GM23338 (cell line): ENCODE measurements at regions not wholly inside any gene's neighbourhood (a gene's known extent, or its start where the extent isn't known, plus 50 kb on each side); places are given as distances from the start of the nearest gene placed in this dataset.

Experiments used
- ATAC-seq: fragments of 200-7000 bp; cut with Tn5 transposase; 3 replicates; pipeline ENCODE4 v1.9.1; 2020
- DNase-seq: peaks from one replicate; pipeline ENCODE4 v3.0.0-alpha.2; 2015; ENCODE audit warnings: low spot score
- H2AFZ ChIP-seq: fragments of 200-600 bp; sonication (generic); 2 replicates; pipeline ENCODE4 v1.8.0; 2016; ENCODE audit warnings: antibody characterized with exemption, mild to moderate bottlenecking, moderate library complexity
- H3F3A ChIP-seq: fragments of 200-600 bp; sonication (generic); replicated peaks from 2 replicates; pipeline ENCODE4 v1.8.0; 2017; ENCODE audit warnings: antibody characterized with exemption, mixed run types, low read depth
- H3K27ac ChIP-seq: fragments of 200-600 bp; sonication (generic); 2 replicates; pipeline ENCODE4 v1.6.1; 2016; ENCODE audit warnings: low read depth
- H3K27me3 ChIP-seq: fragments of 200-600 bp; sonication (generic); 2 replicates; pipeline ENCODE4 v1.8.0; 2016; ENCODE audit warnings: mild to moderate bottlenecking, mixed run types, moderate library complexity; ENCODE audit not compliant: insufficient read depth
- H3K36me3 ChIP-seq: fragments of 200-600 bp; sonication (generic); 2 replicates; pipeline ENCODE4 v1.8.0; 2016; ENCODE audit warnings: mild to moderate bottlenecking; ENCODE audit not compliant: insufficient read depth
- H3K4me1 ChIP-seq: fragments of 200-600 bp; sonication (generic); 2 replicates; pipeline ENCODE4 v1.8.0; 2016; ENCODE audit warnings: mild to moderate bottlenecking, moderate library complexity; ENCODE audit not compliant: insufficient read depth
- H3K4me2 ChIP-seq: fragments of 200-600 bp; sonication (generic); 2 replicates; pipeline ENCODE4 v1.7.1; 2017; ENCODE audit warnings: mixed run types
- H3K4me3 ChIP-seq: fragments of 200-600 bp; sonication (generic); 2 replicates; pipeline ENCODE4 v1.6.1; 2016; ENCODE audit warnings: mixed run types
- H3K79me2 ChIP-seq: fragments of 200-600 bp; sonication (generic); replicated peaks from 2 replicates; pipeline ENCODE4 v1.8.0; 2017; ENCODE audit warnings: mild to moderate bottlenecking; ENCODE audit not compliant: insufficient read depth
- H3K9me2 ChIP-seq: fragments of 200-600 bp; sonication (generic); 2 replicates; pipeline ENCODE4 v1.8.0; 2017; ENCODE audit not compliant: insufficient read depth
- H4K20me1 ChIP-seq: fragments of 200-600 bp; sonication (generic); replicated peaks from 2 replicates; pipeline ENCODE4 v1.8.0; 2017; ENCODE audit warnings: mild to moderate bottlenecking; ENCODE audit not compliant: insufficient read depth
- H3K27ac Mint-ChIP-seq: 2 replicates; pipeline ENCODE4 v1.8.0; 2020; ENCODE audit warnings: inconsistent platforms, mild to moderate bottlenecking, moderate library complexity, mixed read lengths
- H3K27me3 Mint-ChIP-seq: 3 replicates; pipeline ENCODE4 v1.8.0; 2022; ENCODE audit warnings: low read depth, mild to moderate bottlenecking, moderate library complexity, mixed read lengths, inconsistent platforms; ENCODE audit not compliant: insufficient read depth, poor library complexity
- H3K36me3 Mint-ChIP-seq: 3 replicates; pipeline ENCODE4 v1.8.0; 2021; ENCODE audit warnings: low read depth, mild to moderate bottlenecking, inconsistent platforms, moderate library complexity, mixed read lengths
- H3K4me1 Mint-ChIP-seq: 3 replicates; pipeline ENCODE4 v1.8.0; 2020; ENCODE audit warnings: mild to moderate bottlenecking, inconsistent platforms, mixed read lengths
- H3K4me3 Mint-ChIP-seq: 3 replicates; pipeline ENCODE4 v1.8.0; 2021; ENCODE audit warnings: moderate library complexity, mild to moderate bottlenecking, inconsistent platforms, mixed read lengths
- H3K9me3 Mint-ChIP-seq: 3 replicates; pipeline ENCODE4 v1.8.0; 2020; ENCODE audit warnings: moderate library complexity, mild to moderate bottlenecking, inconsistent platforms, mixed read lengths
- EZH2phosphoT487 ChIP-seq: fragments of 200-600 bp; sonication (generic); IDR thresholded peaks from one replicate; pipeline ENCODE4 v1.8.1; 2018; ENCODE audit warnings: antibody characterized with exemption; ENCODE audit not compliant: unreplicated experiment
- JUNB ChIP-seq: IDR thresholded peaks from one replicate; pipeline ENCODE4 v1.6.1; 2016; ENCODE audit warnings: antibody characterized with exemption; ENCODE audit not compliant: unreplicated experiment
- POLR2AphosphoS5 ChIP-seq: IDR thresholded peaks from 2 replicates; pipeline ENCODE4 v1.6.1; 2016; ENCODE audit warnings: antibody characterized with exemption, low read depth
- STAT1 ChIP-seq: IDR thresholded peaks from one replicate; pipeline ENCODE4 v1.6.1; 2016; ENCODE audit warnings: antibody characterized with exemption; ENCODE audit not compliant: unreplicated experiment
- ZNF114 ChIP-seq: fragments of 250-450 bp; sonication (Bioruptor Pico); IDR thresholded peaks from 2 replicates; pipeline ENCODE4 v1.5.0; 2020; ENCODE audit warnings: mild to moderate bottlenecking, moderate library complexity
- ZNF331 ChIP-seq: fragments of 250-450 bp; sonication (Bioruptor Pico); IDR thresholded peaks from 2 replicates; pipeline ENCODE4 v1.5.0; 2020; ENCODE audit warnings: low read depth, mild to moderate bottlenecking, moderate library complexity
- TF ChIP-seq, protein P1 (sequence below): fragments of 250-450 bp; sonication (Bioruptor Pico); IDR thresholded peaks from 2 replicates; pipeline ENCODE4 v1.5.0; 2020; ENCODE audit warnings: mild to moderate bottlenecking, moderate library complexity
- TF ChIP-seq, protein P2 (sequence below), 2 experiments: fragments of 200-600 bp in 1 of 2; sonication (generic) in 1 of 2; conservative IDR thresholded peaks; 2 replicates each; pipeline versions ENCODE4 v1.5.1 to v1.6.1; 2016 to 2017; ENCODE audit warnings: antibody characterized with exemption in 2 of 2, low read depth in 2 of 2, mild to moderate bottlenecking in 2 of 2, moderate library complexity in 1 of 2

DNA sequence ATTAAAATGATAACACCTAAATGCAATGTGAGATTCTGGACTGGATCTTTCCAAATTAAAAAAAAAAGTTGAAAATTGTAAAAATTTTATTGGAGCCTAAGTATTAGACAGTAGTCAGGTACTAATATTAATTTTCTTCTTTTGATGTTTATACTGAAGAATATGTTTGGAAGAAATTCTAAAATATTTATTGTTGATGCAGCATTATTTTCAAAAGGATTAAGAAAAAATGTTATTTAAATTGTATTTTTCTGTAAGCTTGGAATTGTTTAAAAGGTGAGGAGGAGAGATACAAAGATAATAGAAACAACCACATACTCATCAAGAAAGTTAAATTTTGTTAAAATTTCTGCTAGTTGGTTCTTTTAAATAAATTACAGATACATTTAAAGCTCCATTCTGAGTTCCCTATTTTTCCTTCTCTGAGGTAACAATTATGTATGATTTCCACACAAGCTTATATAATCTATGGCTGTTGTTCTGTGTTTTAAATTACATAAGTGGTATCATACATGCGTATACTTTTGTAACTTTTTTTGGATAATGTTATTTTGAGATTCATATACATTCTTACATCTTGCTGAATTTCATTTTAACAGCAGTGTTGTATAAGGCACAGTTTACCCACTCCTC lies 180.3 kb upstream of the RGS18 start (continued):
- TF ChIP-seq, protein P1, sequence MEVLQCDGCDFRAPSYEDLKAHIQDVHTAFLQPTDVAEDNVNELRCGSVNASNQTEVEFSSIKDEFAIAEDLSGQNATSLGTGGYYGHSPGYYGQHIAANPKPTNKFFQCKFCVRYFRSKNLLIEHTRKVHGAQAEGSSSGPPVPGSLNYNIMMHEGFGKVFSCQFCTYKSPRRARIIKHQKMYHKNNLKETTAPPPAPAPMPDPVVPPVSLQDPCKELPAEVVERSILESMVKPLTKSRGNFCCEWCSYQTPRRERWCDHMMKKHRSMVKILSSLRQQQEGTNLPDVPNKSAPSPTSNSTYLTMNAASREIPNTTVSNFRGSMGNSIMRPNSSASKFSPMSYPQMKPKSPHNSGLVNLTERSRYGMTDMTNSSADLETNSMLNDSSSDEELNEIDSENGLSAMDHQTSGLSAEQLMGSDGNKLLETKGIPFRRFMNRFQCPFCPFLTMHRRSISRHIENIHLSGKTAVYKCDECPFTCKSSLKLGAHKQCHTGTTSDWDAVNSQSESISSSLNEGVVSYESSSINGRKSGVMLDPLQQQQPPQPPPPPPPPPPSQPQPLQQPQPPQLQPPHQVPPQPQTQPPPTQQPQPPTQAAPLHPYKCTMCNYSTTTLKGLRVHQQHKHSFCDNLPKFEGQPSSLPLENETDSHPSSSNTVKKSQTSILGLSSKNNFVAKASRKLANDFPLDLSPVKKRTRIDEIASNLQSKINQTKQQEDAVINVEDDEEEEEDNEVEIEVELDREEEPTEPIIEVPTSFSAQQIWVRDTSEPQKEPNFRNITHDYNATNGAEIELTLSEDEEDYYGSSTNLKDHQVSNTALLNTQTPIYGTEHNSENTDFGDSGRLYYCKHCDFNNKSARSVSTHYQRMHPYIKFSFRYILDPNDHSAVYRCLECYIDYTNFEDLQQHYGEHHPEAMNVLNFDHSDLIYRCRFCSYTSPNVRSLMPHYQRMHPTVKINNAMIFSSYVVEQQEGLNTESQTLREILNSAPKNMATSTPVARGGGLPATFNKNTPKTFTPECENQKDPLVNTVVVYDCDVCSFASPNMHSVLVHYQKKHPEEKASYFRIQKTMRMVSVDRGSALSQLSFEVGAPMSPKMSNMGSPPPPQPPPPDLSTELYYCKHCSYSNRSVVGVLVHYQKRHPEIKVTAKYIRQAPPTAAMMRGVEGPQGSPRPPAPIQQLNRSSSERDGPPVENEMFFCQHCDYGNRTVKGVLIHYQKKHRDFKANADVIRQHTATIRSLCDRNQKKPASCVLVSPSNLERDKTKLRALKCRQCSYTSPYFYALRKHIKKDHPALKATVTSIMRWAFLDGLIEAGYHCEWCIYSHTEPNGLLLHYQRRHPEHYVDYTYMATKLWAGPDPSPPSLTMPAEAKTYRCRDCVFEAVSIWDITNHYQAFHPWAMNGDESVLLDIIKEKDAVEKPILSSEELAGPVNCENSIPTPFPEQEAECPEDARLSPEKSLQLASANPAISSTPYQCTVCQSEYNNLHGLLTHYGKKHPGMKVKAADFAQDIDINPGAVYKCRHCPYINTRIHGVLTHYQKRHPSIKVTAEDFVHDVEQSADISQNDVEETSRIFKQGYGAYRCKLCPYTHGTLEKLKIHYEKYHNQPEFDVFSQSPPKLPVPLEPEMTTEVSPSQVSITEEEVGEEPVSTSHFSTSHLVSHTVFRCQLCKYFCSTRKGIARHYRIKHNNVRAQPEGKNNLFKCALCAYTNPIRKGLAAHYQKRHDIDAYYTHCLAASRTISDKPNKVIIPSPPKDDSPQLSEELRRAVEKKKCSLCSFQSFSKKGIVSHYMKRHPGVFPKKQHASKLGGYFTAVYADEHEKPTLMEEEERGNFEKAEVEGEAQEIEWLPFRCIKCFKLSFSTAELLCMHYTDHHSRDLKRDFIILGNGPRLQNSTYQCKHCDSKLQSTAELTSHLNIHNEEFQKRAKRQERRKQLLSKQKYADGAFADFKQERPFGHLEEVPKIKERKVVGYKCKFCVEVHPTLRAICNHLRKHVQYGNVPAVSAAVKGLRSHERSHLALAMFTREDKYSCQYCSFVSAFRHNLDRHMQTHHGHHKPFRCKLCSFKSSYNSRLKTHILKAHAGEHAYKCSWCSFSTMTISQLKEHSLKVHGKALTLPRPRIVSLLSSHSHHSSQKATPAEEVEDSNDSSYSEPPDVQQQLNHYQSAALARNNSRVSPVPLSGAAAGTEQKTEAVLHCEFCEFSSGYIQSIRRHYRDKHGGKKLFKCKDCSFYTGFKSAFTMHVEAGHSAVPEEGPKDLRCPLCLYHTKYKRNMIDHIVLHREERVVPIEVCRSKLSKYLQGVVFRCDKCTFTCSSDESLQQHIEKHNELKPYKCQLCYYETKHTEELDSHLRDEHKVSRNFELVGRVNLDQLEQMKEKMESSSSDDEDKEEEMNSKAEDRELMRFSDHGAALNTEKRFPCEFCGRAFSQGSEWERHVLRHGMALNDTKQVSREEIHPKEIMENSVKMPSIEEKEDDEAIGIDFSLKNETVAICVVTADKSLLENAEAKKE (CRISPR knock-in tag), result no peak
- TF ChIP-seq ZNF114 (CRISPR knock-in tag) (no peak), ZNF331 (CRISPR knock-in tag) (no peak), JUNB (no peak)
- TF ChIP-seq, protein P2, sequence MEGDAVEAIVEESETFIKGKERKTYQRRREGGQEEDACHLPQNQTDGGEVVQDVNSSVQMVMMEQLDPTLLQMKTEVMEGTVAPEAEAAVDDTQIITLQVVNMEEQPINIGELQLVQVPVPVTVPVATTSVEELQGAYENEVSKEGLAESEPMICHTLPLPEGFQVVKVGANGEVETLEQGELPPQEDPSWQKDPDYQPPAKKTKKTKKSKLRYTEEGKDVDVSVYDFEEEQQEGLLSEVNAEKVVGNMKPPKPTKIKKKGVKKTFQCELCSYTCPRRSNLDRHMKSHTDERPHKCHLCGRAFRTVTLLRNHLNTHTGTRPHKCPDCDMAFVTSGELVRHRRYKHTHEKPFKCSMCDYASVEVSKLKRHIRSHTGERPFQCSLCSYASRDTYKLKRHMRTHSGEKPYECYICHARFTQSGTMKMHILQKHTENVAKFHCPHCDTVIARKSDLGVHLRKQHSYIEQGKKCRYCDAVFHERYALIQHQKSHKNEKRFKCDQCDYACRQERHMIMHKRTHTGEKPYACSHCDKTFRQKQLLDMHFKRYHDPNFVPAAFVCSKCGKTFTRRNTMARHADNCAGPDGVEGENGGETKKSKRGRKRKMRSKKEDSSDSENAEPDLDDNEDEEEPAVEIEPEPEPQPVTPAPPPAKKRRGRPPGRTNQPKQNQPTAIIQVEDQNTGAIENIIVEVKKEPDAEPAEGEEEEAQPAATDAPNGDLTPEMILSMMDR (conservative IDR thresholded peaks at IDR 0.05; ENCODE audit: low read depth in 2 of 2), result no peak

DNA sequence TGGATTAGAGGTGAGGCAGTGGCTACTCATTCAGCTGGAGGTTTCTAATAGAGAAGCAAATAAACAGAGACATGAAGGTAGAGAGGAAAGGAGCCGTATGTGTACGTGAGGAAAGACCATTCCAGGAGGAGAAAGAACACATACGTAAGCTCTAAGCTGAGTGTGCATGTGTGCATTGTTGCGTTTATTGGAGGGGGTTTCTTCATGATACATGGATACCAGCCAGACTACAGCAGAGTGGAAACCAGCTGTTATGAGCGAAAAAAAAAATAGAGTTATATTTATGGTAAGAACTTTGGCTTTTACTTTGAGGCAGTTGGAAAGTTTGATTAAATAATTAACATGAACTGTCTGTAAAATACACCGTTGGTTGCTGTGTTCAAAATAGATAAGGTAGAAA lies 173.4 kb upstream of the RGS18 start:
- Histone ChIP-seq H2AFZ (no peak overlapping the region), H3K79me2 (no peaks in the 10 kb centered on the region), H3K27ac (no peak overlapping the region), H3K4me1 (no peaks in the 10 kb centered on the region), H3K4me2 (no peak overlapping the region), H4K20me1 (no peaks in the 10 kb centered on the region), H3F3A (no peaks in the 10 kb centered on the region), H3K27me3 (no peaks in the 10 kb centered on the region), H3K4me3 (no peak overlapping the region), H3K36me3 (no peaks in the 10 kb centered on the region), H3K9me2 (no peaks in the 10 kb centered on the region)
- no peak overlapping the region; the same call in 1 of the 2 replicates for H3K27ac Mint-ChIP-seq
- H3K9me3 Mint-ChIP-seq, result no peaks in the 10 kb centered on the region; the same call in 2 of the 3 replicates
- no peaks in the 10 kb centered on the region for H3K27me3 Mint-ChIP-seq
- H3K4me3 Mint-ChIP-seq, result no peak overlapping the region
- DNase-seq (no peak), ATAC-seq (no peak)
- no peaks in the 10 kb centered on the region for H3K36me3 Mint-ChIP-seq
- H3K4me1 Mint-ChIP-seq, result no peaks in the 10 kb centered on the region
- TF ChIP-seq EZH2phosphoT487 (no peak), POLR2AphosphoS5 (no peak), ZNF331 (CRISPR knock-in tag) (no peak), STAT1 (no peak)
- TF ChIP-seq, protein P1 (CRISPR knock-in tag), result no peak
